Right cardiac atrium (tissue), 5 donors: ENCODE measurements at regions not wholly inside any gene's neighbourhood (a gene's known extent, or its start where the extent isn't known, plus 50 kb on each side); places are given as distances from the start of the nearest gene placed in this dataset.

Source experiments
- ATAC-seq, 2 donors: fragments of 200-7000 bp; cut with Tn5 transposase; one replicate each; pipeline versions ENCODE4 v1.8.0 to v1.9.1; 2020; ENCODE audit warnings: moderate library complexity in 2 of 2, mild to moderate bottlenecking in 1 of 2
- DNase-seq, 3 donors: peaks; one replicate each; pipeline ENCODE4 v3.0.0-alpha.2; 2020
- H3K27ac ChIP-seq: one replicate; pipeline ENCODE4 v1.5.1; 2013; ENCODE audit warnings: mild to moderate bottlenecking, low read length, control low read depth, moderate library complexity
- H3K27me3 ChIP-seq: one replicate; pipeline ENCODE4 v1.6.1; 2013; ENCODE audit not compliant: control insufficient read depth, insufficient read depth
- H3K4me1 ChIP-seq: one replicate; pipeline ENCODE4 v1.6.1; 2013; ENCODE audit warnings: low read length; ENCODE audit not compliant: control insufficient read depth, insufficient read depth
- H3K4me3 ChIP-seq: one replicate; pipeline ENCODE4 v1.5.1; 2013; ENCODE audit warnings: low read length, control low read depth
- H3K9me3 ChIP-seq: one replicate; pipeline ENCODE4 v1.6.1; 2013; ENCODE audit warnings: low read length; ENCODE audit not compliant: control insufficient read depth
- WGBS: extraction: QIAGEN DNeasy Blood & Tissue Kit; methylation state at CpG from one replicate; pipeline ENCODE4 v1.1.7; 2013; 5-methylcytosine and 5-hydroxymethylcytosine counted together
- intact Hi-C, 4 donors: fragments of 100-400 bp; cut with DNase I; formaldehyde crosslinking; loops; one replicate each; pipeline versions ENCODE4 v1.11.0 to v1.14.0; 2022 to 2023
- donor health status: healthy with polysubstance abuse.
- donor health status: DM: no; HTN: yes; CAD: no.
- donor health status: DM: no; HTN: no; CAD: no.
- donor health status: DM: no; HTN: yes; CAD: no; lungs with severe emphysema.
- donor health status: DM: yes; HTN: yes; CAD: no.

- DNase-seq (no peak), ATAC-seq (no peak)
- H3K4me1 ChIP-seq, result no peaks in the 10 kb centered on the region
- no peak overlapping the region for H3K4me3 ChIP-seq
- no peak overlapping the region for H3K27ac ChIP-seq
- no peaks in the 10 kb centered on the region for H3K27me3 ChIP-seq
- WGBS, result 62% methylated on average over 1 of the region's 1 CpG
- intact Hi-C loops, result no loop called here
- no peaks in the 10 kb centered on the region for H3K9me3 ChIP-seq
These were observed 129.3 kb downstream of the KCNRG start for GRCh38 chr13:50144246-50145160.

- ATAC-seq (no peak), DNase-seq (no peak)
- H3K9me3 ChIP-seq, result no peaks in the 10 kb centered on the region
- no peaks in the 10 kb centered on the region for H3K4me1 ChIP-seq
- WGBS, result 95% methylated on average over 2 of the region's 2 CpGs
- no peak overlapping the region for H3K27ac ChIP-seq
- intact Hi-C loops, result no loop called here
- H3K27me3 ChIP-seq, result no peaks in the 10 kb centered on the region
- H3K4me3 ChIP-seq, result no peak overlapping the region
These were observed 134.0 kb downstream of the KCNRG start for GRCh38 chr13:50149214-50149613.

DNA sequence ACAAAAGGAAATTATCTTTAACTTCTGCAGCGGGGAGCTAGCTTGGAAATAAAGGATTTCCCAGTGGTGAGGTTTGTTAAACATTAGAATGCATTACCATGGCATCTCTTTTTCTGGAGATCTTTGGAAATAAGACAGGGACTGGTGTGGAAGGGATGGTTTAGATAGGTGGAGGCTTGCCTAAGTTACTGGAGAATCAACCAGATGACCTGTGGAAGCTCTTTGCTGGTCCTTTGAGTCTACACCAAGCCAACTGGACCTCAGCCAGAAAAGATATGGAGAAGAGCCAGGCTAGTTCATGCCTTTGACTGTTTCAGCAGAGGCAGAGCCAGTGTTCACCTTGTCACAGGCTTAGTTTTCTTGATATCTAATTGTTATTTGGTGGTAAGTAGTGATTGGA lies 134.7 kb downstream of the KCNRG start:
- no peak overlapping the region for H3K27ac ChIP-seq
- 63% methylated on average over 1 of the region's 1 CpG for WGBS
- DNase-seq (peak; percentile 30 to 57 (median 32)), ATAC-seq (peak; percentile 71 to 80)
- H3K9me3 ChIP-seq, result no peaks in the 10 kb centered on the region
- H3K27me3 ChIP-seq, result no peaks in the 10 kb centered on the region
- no peak overlapping the region for H3K4me3 ChIP-seq
- intact Hi-C loops, result no loop called here
- H3K4me1 ChIP-seq, result no peaks in the 10 kb centered on the region

DNA sequence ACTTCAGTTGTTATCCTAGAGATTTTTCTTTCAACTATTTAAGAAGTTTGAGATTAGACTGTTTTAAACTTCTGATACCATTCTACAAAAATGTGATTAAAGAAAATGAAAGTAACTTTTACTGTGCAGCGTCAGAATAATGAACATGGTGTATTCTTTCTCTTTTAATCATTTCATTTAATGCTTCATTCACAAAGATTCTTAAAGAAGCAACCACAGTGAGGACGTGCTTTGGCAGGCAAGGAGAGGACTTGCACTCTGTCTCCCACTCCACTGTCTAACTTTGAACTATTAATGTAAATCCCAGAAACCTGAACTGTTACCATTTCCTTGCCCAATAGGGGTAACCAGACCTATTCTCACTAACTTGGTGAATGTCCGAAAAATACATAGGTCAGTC lies 137.0 kb downstream of the KCNRG start:
- no peak for ATAC-seq
- Histone ChIP-seq H3K27ac (no peak overlapping the region), H3K27me3 (no peaks in the 10 kb centered on the region), H3K4me1 (no peaks in the 10 kb centered on the region), H3K4me3 (peak overlapping the region; percentile 35), H3K9me3 (no peaks in the 10 kb centered on the region)
- DNase-seq, result no peak
- WGBS, result 45% methylated on average over 3 of the region's 3 CpGs
- intact Hi-C loops, result no loop called here

- H3K4me1 ChIP-seq, result no peaks in the 10 kb centered on the region
- no peaks in the 10 kb centered on the region for H3K27me3 ChIP-seq
- ATAC-seq (no peak), DNase-seq (no peak)
- H3K27ac ChIP-seq, result no peak overlapping the region
- WGBS, result 84% methylated on average over 7 of the region's 7 CpGs
- intact Hi-C loops, result no loop called here
- no peaks in the 10 kb centered on the region for H3K9me3 ChIP-seq
- H3K4me3 ChIP-seq, result peak overlapping the region; percentile 35
These were observed 137.5 kb downstream of the KCNRG start for GRCh38 chr13:50152655-50153309.

DNA sequence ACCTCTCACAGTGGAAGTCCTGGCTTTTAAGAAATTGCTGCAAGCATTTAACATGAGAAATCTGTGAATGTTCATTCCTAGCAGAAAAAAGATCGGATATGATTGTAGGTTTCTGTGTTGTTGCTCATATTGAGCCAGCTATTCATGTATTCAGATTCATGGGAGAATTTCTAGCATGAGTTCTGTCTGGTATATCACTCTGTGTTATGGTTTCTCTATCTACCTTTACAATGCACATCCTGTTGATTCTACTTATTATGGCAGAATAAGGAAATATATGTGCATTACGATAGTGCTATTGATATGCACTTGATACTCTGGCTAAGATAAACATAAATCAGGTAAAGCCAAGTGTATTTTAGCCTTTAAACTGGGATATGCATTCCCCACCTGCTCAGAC lies 138.2 kb downstream of the KCNRG start:
- WGBS, result 88% methylated on average over 2 of the region's 2 CpGs

DNA sequence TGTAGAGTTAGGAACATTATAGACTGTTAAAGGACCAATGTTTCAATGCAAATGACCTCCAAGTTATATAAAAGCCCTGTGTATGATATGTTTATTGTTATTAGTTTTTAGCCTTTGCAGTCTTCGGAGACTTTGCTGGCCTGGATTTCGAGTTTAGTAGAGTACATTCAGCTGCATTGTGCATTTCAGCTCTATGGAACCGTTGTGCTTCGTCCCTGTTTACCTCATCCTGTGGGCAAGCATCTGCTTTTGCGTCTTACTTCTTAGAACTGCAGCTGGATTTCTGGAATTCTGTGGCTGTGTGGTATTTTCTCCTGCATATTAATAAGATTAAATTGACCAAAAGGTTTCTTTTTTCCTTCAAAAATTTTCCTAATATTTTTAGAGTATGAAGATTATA lies 138.6 kb downstream of the KCNRG start:
- 90% methylated on average over 5 of the region's 5 CpGs for WGBS
- H3K27ac ChIP-seq, result no peak overlapping the region
- no peaks in the 10 kb centered on the region for H3K4me1 ChIP-seq
- no peak overlapping the region for H3K4me3 ChIP-seq
- no peaks in the 10 kb centered on the region for H3K27me3 ChIP-seq
- ATAC-seq, result no peak
- intact Hi-C loops, result no loop called here
- no peak for DNase-seq
- H3K9me3 ChIP-seq, result no peaks in the 10 kb centered on the region

More for the DNA sequence above, 138.2 kb downstream of the KCNRG start:
- Histone ChIP-seq H3K9me3 (no peaks in the 10 kb centered on the region), H3K4me3 (no peak overlapping the region), H3K27me3 (no peaks in the 10 kb centered on the region), H3K4me1 (no peaks in the 10 kb centered on the region), H3K27ac (no peak overlapping the region)
- DNase-seq (no peak), ATAC-seq (no peak)
- intact Hi-C loops, result no loop called here

DNA sequence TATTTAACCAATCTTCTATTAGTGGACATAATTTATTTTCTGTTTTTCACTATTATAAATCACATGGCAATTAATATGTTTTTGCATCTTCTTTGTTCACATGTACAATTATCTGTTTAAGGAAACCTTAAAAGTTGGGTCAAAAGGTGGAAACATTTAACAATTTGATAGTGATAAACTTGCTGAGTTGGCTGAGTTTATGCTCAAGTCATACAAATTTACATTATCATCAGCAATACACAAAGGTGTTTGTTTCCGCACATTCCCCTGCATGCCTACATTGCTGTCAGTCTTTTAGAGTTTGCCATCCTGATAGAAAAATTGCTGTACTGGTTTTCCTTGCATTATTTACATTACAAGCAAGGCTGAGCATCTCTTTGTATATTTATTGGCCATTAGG lies 139.5 kb downstream of the KCNRG start:
- no peaks in the 10 kb centered on the region for H3K27me3 ChIP-seq
- ATAC-seq (no peak), DNase-seq (no peak)
- intact Hi-C loops, result no loop called here
- H3K27ac ChIP-seq, result no peak overlapping the region
- no peak overlapping the region for H3K4me3 ChIP-seq
- no peaks in the 10 kb centered on the region for H3K4me1 ChIP-seq
- 95% methylated on average over 1 of the region's 1 CpG for WGBS
- no peaks in the 10 kb centered on the region for H3K9me3 ChIP-seq

DNA sequence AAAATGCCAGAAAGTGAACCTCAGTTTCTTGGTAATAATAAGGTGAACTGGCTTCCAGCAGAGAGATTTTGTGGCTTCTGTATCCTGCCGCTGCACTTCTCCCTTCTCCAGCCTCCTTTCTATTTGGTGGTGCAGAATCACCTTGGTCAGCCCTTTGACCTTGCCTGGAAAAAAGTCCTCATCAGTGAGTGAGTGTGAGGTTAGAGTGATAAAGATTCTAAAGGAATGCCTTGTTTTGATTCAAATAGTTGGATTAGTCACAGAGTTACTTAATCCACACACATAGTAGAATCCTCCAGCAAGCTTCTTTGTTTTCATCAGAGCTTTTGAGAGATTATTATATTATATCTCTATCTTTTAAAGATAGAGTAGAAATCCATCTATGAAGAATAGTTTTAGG lies 140.9 kb downstream of the KCNRG start:
- Histone ChIP-seq H3K9me3 (no peaks in the 10 kb centered on the region), H3K27ac (no peak overlapping the region), H3K27me3 (no peaks in the 10 kb centered on the region), H3K4me3 (no peak overlapping the region), H3K4me1 (no peaks in the 10 kb centered on the region)
- intact Hi-C loops, result no loop called here
- ATAC-seq (no peak), DNase-seq (no peak)
- 91% methylated on average over 1 of the region's 1 CpG for WGBS

DNA sequence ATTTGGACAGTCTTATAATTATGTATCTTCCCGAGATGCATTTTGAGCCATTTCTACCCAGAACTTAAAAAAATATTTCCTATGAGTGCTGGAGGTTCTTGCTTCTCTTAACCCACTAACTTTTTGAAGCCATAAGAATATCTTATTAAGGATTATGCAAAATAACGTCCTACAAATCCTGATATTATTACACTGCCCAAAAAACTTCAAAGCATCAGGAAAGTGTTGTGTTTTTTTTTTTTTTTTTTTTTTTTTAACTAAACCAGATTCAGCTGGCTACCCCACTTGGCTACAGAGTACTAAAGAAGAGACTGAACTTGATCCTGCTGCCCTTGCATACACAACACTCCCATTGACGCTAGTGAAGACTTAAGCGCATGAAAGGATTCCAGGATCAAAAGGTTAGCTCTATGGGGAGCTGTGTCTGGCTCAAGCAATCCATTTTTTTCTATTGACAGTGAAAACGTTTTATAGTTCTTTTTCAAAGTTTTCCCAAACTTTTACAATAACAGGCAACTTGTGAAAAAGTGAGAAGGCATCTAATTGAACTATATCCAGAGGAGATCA lies 141.4 kb downstream of the KCNRG start:
- DNase-seq (no peak), ATAC-seq (no peak)
- WGBS, result 63% methylated on average over 5 of the region's 5 CpGs
- intact Hi-C loops, result no loop called here
- Histone ChIP-seq H3K4me1 (no peaks in the 10 kb centered on the region), H3K27ac (no peak overlapping the region), H3K9me3 (no peaks in the 10 kb centered on the region), H3K27me3 (no peaks in the 10 kb centered on the region), H3K4me3 (no peak overlapping the region)

- ATAC-seq (no peak), DNase-seq (no peak)
- Histone ChIP-seq H3K27me3 (no peaks in the 10 kb centered on the region), H3K27ac (no peak overlapping the region), H3K9me3 (no peaks in the 10 kb centered on the region), H3K4me3 (no peak overlapping the region), H3K4me1 (no peaks in the 10 kb centered on the region)
- intact Hi-C loops, result no loop called here
- WGBS, result 91% methylated on average over 4 of the region's 4 CpGs
These were observed 143.3 kb downstream of the KCNRG start for GRCh38 chr13:50158385-50159165.
